HL-60 (cell line): ENCODE measurements at regions not wholly inside any gene's neighbourhood (a gene's known extent, or its start where the extent isn't known, plus 50 kb on each side); places are given as distances from the start of the nearest gene placed in this dataset.

ENCODE experiments used
- CTCF ChIP-seq: IDR thresholded peaks from one replicate; pipeline ENCODE4 v1.5.1; 2011; ENCODE audit warnings: low read length, control low read depth, inconsistent platforms; ENCODE audit not compliant: insufficient read depth
- POLR2AphosphoS5 ChIP-seq: IDR thresholded peaks from 2 replicates; pipeline ENCODE4 v1.6.1; 2012; ENCODE audit warnings: low read depth

DNA sequence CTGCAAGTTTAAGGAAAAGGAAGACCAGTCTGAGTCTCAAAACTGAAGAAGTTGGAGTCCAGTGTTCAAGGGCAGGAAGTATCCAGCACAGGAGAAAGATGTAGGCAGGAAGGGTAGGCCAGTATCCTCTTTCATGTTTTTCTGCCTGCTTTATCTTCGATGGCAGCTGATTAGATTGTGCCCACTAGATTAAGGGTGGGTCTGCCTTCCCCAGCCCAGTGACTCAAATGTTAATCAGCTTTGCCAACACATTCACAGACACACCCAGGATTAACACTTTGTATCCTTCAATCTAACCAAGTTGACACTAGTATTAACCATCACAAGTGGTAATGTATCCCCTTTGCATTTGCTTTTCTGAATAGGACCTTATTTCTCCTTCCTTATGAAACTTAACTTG lies 535.9 kb upstream of the FTMT start:
- TF ChIP-seq CTCF (no peak), POLR2AphosphoS5 (no peak)
